Iris pigment epithelial cell (primary cell): ENCODE measurements at regions not wholly inside any gene's neighbourhood (a gene's known extent, or its start where the extent isn't known, plus 50 kb on each side); places are given as distances from the start of the nearest gene placed in this dataset.
A peak's percentile ranks its signal among the peaks of the same experiment; 100 is the strongest.
"Not testable (repeated sequence)": the region's sequence is repeated elsewhere in the genome, so short reads cannot be mapped to it uniquely, and the experiment has no call there.

ENCODE experiments used
- DNase-seq: peaks from one replicate; pipeline ENCODE4 v3.0.0-alpha.2; 2011; ENCODE audit warnings: low read depth

DNA sequence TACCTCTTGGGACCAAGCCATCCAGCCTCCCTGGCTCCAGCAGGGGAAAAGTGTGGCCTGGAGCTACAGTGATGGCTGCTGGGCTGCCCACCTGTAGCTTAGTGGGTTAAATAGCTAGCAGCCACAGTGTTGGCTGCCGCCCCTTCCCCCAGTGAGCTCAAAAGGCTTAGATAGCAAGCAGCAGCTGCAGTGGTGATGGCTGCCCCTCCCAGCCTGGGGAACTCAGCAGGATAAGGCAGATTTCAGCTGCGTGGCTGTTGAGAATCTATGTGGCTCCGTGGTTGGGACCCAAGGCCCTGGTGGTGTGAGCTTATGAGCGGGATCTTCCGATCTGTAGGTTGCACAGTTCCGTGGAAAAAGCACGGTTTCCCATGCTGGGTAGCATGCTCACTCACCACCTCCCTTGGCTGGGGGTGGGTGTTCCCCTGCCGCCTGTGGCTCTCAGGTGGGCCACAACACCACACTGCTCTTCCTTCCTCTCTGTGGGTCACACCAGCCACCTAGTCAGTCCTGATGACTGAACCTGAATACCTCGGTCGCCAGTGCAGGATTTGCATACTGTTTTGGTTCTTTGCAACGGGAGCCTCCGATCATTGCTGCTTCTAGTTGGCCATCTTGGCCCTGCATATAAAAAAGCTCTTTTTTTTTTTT lies 946.5 kb upstream of the FAM98A start:
- DNase-seq: no peak

DNA sequence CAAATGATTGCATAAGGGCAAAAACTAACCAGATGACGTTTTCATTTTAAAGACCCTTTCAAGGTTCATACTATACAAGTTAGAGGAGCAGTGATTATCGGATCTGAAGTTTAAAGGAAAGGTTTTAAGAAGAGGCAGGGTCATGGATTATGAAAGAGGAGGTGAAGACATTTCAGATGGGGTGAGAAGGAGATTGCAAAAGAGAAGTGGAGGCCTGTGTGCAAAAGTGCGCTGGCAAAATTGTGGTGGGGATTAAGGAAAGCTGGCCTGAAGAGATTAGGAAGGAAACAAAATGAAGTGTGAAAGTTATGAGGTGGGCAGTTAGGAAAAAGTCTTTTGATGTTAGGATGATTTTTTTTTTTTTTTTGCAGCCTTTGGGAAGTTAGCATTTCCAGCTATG lies 935.7 kb upstream of the FAM98A start:
- no peak for DNase-seq

DNA sequence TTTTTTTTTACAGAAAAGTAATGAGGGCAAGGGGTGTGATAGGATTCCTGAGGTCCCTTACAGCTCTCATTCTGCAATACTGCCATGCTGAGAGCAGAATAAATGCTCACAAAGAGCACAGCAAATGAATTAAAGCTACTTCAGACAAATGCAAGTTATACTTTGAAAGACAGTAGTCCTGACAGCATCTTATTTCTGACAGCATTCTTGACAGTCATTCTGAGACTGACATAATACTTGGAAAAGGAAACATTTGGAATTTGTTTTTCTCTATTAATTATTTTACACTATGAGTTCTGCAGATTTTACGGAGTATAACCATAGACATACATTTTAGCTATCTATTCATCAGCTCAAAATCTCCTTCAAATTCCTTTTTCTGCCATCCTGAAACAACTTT lies 935.2 kb upstream of the FAM98A start:
- DNase-seq: no peak

DNA sequence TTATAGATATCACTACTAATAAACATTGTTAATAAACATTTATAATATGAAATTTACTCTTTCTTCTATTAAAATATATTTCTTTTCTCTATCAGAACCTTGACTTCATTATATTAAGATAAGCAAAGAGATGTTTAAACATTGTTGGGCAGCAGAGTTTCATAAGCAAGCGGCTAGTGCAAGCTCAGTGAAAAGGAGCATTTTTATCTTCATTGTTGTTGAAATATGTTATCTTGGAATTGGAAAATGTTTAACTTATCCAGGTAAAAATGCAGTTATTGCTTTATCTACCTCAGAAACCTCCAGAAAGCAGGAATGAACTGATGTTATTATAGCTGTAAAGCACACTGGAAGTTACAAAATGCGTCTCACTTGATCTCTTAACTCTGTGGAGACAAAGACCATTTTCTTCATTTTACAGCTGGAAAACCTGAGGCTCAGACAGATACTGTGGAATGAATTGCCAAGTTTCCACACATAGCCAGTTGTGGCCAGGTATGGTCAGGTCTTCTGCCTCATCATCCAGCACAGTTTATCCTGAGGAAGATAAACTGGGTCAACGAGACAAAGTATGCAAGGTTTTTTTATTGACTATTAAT lies 934.6 kb upstream of the FAM98A start:
- no peak for DNase-seq

DNA sequence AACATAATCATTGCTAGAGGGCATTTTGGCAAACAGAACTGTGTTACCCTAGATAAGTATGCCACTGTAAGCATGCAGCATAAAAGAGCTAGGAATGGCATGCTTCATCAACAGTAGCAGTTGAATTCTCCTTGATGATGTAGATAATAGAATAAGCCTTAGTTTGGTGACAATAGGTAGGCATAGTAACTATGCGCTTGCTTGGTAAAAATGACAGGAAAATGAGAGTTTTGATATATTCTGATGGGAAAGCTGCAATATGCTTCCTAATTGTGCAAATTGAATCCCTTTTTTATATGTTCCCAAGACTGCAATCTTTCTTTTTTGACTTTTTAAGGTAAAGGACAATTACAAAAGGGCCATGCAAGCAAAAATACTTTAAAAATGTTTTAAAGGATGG lies 930.9 kb upstream of the FAM98A start:
- no peak for DNase-seq

DNA sequence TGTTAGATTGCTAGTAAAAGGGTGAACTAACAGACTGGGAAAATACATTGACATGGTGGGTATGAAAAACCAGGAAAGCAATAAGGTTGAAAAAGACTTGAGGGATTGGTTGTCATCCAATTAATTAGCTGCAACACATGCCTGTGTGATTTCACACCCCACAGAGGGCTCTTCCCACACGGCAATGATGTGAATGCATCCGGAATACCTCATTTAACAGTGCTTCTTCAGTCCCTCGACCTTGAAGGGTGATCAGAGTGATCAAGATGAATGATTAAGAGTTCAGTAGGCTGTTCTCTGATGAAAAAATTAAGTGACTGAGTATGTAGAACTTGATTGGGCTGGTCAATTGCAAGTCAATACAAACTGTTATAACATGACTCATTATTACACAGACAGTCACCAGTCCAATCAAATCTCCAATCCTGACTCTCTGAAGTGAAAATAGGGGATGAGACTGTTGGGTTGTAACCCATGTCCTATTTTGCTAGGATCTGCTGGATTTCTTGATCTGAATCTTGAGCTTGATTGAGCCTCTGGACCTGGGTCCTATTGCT lies 924.9 kb upstream of the FAM98A start:
- no peak for DNase-seq

DNA sequence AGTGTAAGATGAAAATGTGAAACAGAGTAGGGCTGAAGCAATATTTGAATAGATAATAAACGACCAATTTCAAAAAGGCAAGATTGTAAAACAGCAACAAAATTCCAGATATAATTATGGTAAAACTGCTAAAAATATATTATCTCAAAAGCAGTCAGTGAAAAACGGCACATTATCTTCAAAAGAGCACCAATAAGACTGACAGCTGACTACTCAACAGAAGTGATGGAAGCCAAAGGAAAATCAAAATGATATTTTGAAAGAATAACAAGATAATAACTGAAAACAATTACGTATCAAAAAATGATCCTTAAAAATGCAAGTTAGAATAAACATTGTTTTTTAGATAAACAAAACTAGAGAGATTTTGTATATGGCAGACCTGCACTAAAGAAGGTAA lies 920.6 kb upstream of the FAM98A start:
- no peak for DNase-seq

DNA sequence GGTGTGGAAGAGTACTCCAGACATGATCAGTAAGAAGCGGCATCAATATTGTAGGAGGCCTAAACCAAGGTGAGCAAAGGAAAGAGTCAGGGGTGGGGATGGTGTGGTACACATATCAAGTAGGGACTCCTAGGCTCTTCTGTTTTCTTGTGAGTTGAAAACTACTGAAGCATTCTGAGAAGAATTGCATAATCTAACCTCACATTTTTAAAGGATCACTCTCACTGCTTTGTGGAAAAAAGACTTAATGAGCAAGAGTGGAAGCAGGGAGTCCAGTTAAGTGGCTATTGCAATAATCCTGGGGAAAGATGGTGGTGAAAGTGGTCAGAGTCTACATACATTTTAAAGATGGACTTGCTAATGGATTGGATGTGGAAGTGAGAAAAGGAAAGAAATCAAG lies 899.5 kb upstream of the FAM98A start:
- DNase-seq: no peak

DNA sequence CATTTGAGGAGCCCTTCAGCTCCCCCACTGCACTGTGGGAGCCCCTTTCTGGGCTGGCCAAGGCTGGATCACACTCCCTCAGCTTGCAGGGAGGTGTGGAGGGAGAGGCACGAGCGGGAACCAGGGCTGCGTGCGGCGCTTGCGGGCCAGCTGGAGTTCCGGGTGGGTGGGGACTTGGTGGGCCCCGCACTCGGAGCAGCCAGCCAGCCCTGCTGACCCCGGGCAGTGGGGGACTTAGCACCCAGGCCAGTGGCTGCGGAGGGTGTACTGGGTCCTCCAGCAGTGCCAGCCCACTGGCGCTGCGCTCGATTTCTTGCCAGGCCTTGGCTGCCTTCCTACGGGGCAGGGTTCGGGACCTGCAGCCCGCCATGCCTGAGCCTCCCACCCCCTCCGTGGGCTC lies 895.1 kb upstream of the FAM98A start:
- not testable (repeated sequence) for DNase-seq

DNA sequence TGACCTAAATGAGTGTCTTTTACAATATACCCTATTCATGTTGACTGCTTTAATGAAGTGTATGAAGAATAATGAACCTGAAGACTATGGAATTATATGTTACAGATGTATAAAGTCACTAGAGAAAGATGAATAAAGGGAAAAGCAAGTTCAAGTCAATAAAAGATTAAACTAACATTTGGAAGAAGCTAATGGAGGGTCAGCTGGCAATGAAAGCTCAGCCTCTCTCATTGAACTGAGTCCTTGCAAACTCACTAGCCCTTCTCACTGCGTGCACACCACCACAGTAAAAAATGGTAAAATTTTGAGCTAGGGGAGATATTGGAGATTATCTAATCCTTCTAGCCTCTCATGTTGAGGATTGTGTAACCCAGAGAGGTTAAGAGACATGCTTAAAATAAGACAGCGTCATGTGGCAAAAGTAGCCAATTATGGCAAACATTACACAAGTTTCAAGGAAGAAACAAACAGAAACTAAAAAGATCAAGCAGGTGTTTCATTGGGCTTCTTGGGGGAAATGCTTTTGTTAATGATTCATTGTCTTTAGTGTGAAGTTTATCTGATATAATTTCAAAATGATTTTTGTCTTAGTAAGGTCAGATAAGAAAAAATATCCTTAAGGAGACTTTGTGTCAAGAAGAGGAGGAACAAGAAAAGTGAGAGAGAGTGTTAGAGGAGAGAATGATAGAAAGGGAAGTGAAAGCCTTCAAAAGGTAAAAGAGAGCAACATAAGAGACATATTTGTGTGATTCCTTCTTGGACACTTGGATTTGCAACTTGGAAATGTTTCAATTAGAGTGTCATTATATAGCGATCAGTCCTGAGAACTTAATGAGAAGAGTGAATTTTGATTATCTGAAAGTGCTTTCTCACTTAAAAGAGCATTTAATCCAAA lies 893.7 kb upstream of the FAM98A start:
- DNase-seq: no peak

DNA sequence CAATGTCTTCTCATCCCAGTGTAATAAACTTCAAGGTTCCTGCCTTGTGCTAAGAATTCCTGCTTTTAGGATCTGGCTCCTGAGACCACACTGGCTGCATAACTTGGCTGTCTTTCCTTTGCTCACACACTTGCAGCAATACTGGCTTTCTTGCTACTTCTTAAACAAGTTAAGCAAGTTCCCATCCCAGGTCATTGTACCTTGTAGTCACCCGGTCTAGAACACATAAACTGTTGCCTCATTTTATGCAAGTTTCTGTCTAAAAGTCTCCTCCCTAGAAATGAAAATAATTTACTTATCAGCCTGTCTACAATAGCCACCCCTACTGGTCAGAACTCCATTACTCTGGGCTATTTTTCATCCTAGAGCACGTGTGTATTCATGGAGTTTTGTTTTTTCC lies 887.9 kb upstream of the FAM98A start:
- DNase-seq: no peak

DNA sequence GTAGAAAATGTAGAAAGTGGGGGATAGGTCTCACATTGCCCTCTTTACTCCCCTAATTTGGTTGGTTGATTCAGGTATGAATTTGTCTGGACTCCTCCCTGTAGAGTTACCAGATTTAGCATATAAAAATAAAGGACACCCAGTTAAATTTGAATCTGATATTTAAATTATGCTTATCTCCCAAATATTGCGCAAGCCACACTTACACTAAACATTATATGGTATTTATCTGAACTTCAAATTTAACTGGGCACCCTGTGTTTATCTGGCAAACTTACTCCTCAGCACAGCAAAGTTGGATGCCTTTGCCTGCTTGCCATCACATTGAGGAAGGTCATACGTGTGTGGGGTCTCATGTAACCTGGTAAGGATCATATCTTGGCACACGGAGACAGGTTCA lies 882.4 kb upstream of the FAM98A start:
- no peak for DNase-seq

DNA sequence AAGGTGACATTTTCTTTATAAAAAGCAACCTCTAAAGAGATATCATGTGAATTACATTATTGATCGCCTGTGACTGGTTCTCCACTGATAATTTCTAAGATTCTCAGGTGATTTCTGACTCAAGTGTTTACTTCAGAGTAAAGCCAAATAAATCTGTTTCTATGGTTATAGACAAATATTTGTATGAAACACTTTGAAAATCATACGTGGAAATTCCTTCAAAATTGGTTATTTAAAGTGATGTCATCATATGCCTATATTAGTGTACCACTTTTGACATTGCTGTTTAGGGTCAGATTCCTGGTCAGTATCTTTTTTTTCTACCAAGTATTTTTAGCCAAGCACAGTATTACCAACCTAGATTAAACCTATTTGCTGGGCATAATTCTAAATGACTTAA lies 881.3 kb upstream of the FAM98A start:
- DNase-seq: no peak

DNA sequence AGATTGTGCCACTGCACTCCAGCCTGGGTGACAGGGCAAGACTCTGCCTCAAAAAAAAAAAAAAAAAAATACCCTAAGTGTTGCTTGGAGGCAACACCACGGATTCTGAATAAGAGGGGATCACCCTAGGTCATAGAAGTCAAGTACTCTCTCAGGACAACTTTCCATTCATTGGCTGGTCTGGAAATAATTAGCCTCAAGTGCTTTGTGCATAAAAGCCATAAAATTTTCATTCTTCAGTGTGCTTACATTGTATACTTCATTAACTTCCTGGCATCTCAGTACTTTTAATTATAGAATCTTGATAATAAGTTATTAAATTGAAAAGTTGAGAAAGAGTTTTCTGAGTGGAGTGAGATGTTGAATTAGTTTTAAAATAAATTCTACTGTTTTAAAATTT lies 876.1 kb upstream of the FAM98A start:
- DNase-seq: no peak

DNA sequence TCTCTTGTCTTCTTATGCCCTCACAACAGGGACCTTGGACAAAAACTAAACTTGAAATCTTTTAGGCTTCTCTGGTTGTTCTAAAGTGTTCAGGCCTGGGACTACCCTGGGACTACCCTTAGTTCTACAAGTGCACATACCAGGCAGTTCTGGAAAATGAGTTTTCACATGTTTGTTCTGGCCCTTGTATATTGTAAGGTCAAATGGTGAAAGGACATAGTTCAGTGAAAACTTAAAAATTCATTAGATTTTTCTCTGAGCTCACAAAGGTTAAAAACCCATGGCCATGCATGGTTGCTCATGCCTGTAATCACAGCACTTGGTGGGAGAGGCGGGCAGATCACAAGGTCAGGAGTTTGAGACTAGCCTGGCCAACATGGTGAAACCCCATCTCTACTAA lies 875.5 kb upstream of the FAM98A start:
- no peak for DNase-seq

DNA sequence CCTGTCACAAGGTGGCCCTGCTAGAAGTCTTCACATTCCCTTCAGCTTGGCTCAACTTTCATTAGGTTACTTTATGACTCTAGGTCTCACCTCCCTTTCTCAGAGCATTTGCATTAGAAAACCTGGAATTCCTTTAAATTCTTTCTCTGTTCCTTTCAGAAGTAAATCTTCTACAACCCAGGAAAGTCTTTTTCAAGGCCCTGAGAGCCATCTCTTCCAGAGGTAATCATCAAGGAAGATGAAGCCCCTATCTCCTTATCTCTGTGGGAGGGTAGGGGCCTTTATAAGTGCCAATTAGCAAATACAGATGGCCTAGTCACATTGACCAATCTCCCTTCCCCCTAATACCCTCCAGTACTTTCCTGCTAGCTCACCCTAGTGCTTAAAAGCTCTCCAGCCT lies 848.0 kb upstream of the FAM98A start:
- DNase-seq: no peak

DNA sequence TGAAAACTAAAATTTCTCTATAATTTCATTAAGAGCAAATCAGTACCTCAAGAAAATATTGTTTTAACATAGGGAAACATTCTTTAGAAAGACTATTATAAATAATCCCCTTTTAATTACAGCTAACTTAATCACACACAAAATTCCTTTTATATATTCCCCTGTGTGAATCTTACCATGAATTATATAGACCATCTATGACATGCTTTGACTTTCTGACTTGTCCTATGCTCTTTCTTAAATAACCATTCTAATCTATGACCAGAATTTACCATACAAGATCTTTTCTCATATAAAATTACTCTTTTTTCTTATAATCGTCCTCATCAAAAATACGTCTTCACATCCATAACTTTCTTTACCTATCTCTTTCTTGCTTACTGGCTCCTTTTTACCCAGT lies 824.2 kb upstream of the FAM98A start:
- DNase-seq: no peak

DNA sequence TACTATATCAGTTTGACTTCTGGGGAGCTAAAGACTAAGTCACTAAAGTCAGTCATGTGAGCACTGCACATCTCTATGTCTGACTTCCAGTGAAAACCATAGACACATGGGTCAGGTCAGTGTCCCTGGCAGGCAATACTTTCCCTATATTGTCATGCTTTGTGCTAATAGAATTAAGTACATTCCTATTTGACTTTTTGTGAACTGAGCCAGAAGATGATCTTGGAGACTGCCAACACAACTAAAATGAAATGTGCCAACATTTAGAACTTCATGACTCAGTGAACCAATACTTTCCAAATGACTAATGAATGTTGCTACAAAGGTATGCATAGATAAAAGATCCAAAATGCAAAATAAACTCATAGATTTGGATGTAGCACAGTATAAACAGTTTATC lies 820.8 kb upstream of the FAM98A start:
- peak; percentile 10 for DNase-seq

DNA sequence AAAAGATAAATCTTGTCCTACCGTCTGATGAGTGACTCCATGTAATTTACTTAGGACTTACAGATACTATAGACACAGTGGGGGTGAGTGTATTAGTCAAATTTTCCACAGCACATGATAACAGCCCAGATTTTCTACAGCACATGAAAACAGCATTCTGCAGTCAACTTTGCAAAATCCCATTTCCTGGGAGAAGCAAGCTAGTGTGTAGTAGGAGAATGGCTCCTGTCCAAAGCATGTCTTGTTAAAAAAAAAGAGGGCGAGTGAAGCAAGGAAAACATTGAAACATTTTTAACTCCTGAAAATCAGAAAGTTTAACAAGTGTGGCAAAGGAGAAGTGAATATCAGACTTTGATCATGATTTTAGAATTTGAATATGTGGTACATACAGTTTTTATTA lies 817.8 kb upstream of the FAM98A start:
- no peak for DNase-seq

DNA sequence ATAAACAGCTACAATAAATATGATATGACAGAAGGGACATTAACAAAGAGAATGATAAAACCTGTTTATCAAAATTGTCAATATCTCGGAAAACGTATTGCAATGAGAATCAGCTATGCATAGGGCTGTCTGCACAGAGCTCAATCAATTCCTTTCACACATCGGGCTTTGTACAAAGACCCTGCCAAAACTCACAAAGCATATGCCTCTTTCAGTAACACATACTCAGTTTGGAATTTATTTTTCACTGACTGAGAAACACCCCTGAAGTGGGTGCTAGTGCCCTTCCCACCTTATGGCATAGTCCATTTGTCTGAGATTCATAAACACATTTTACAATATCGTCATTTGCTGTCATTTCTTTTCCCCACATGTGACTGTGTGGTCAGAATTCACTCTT lies 815.8 kb upstream of the FAM98A start:
- no peak for DNase-seq

DNA sequence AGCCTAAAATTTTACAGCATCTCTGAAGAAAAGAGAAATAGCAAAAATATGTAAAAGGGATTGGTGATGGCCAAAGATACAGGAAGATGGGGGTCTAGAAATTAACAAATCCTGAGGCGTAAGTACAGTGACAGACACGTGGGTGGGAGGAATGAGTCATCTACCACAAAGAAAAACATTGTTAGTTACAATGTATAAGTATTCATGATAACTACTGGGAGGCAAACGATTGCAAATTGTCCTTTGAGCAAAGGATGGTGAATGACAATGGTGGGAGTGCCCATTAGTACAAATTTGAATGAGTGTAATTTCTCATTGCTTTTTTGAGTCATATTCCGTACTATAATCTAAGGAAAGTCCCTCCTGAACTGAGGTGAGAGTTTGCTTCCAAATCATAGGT lies 809.0 kb upstream of the FAM98A start:
- DNase-seq: peak; percentile 1

DNA sequence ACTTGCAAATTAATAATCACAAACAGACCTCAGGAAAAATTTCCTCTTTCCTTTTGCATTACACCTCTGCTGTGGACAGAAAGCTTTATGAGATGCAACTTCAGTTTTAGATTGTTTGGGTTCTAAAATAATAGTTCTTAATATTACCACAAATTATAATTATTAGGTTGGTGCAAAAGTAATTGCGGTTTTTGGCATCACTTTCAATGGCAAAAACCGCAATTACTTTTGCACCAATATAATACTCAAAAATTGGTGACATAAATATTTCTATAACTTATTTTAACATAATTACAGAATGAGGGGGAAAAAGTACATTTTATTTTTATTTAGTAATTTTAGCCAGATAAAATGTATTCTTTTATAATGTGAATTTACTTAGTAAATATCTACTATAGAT lies 804.4 kb upstream of the FAM98A start:
- no peak for DNase-seq

DNA sequence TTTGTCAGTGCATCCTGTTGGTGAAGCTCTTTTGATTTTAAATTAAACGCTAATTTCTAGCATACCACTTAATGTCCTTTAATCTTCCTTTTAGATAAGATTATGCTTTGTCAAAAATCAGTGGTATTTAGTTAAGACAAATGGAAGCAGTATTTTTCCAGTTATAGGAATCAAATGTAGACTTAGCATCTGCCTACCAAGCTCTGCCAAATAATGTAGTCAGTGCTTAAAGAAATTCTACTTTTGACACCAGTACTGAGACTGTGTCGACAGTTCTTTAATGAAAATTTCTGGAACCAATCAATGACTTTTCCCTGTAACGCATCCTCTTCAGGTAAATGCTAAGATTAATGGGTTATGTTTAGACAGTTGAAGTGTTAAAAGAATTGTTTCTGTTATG lies 803.3 kb upstream of the FAM98A start:
- no peak for DNase-seq
